PC-9 (cell line): ENCODE measurements at regions not wholly inside any gene's neighbourhood (a gene's known extent, or its start where the extent isn't known, plus 50 kb on each side); places are given as distances from the start of the nearest gene placed in this dataset.
A peak's percentile ranks its signal among the peaks of the same experiment; 100 is the strongest.

Experiments
- BruUV-seq: library from RNA; stranded (reverse); fragments of 400-500 nt; replicated peaks from 2 replicates; lab custom pipeline; 2021; lab: Mats Ljungman, UMichigan
- CTCF ChIA-PET: fragments of 300-600 bp; sonication (Branson Sonifier 250); formaldehyde crosslinking; loops from one replicate; lab custom pipeline; 2022; ENCODE audit warnings: antibody characterized with exemption; lab: Charles Lee
- POLR2A ChIA-PET: fragments of 300-600 bp; sonication (Branson Sonifier 250); formaldehyde crosslinking; loops from one replicate; lab custom pipeline; 2022; ENCODE audit warnings: antibody characterized with exemption; ENCODE audit not compliant: unreplicated experiment; lab: Charles Lee
- DNase-seq, 2 experiments: peaks; one replicate each; pipeline versions ENCODE4 v3.0.0 to v3.0.0-alpha.2; 2015 to 2022; ENCODE audit warnings: mixed read lengths in 1 of 2
- H2AFZ ChIP-seq: fragments of 200-600 bp; sonication (generic); 2 replicates; pipeline ENCODE4 v1.8.1; 2017; ENCODE audit warnings: antibody characterized with exemption
- H3F3A ChIP-seq: fragments of 200-600 bp; sonication (generic); 2 replicates; pipeline ENCODE4 v1.8.1; 2017; ENCODE audit warnings: antibody characterized with exemption, mild to moderate bottlenecking, low read depth; ENCODE audit not compliant: insufficient read depth
- H3K27ac ChIP-seq: fragments of 200-600 bp; sonication (generic); 2 replicates; pipeline ENCODE4 v1.6.1; 2016; ENCODE audit warnings: mixed run types
- H3K27me3 ChIP-seq: fragments of 200-600 bp; sonication (generic); 2 replicates; pipeline ENCODE4 v1.6.1; 2016; ENCODE audit warnings: low read depth, mixed run types; ENCODE audit not compliant: insufficient read depth
- H3K36me3 ChIP-seq: fragments of 200-600 bp; sonication (generic); 2 replicates; pipeline ENCODE4 v1.6.1; 2016; ENCODE audit warnings: low read depth, mixed run types
- H3K4me1 ChIP-seq: fragments of 200-600 bp; sonication (generic); replicated peaks from 2 replicates; pipeline ENCODE4 v1.6.1; 2016; ENCODE audit warnings: mixed run types; ENCODE audit not compliant: insufficient read depth
- H3K4me2 ChIP-seq: fragments of 200-600 bp; sonication (generic); 2 replicates; pipeline ENCODE4 v1.6.1; 2017; ENCODE audit warnings: mixed run types
- H3K4me3 ChIP-seq: fragments of 200-600 bp; sonication (generic); 2 replicates; pipeline ENCODE4 v1.6.1; 2016; ENCODE audit warnings: mixed run types
- H3K79me2 ChIP-seq: fragments of 200-600 bp; sonication (generic); 2 replicates; pipeline ENCODE4 v1.6.1; 2017; ENCODE audit warnings: low read depth, mixed run types
- H3K9me2 ChIP-seq: fragments of 200-600 bp; sonication (generic); 2 replicates; pipeline ENCODE4 v1.8.1; 2017; ENCODE audit warnings: mild to moderate bottlenecking; ENCODE audit not compliant: insufficient read depth
- H3K9me3 ChIP-seq: fragments of 200-600 bp; sonication (generic); 2 replicates; pipeline ENCODE4 v1.8.1; 2016; ENCODE audit warnings: low read depth; ENCODE audit not compliant: insufficient read depth
- H4K20me1 ChIP-seq: fragments of 200-600 bp; sonication (generic); 2 replicates; pipeline ENCODE4 v1.8.1; 2017; ENCODE audit not compliant: insufficient read depth
- CTCF ChIP-seq: fragments of 200-600 bp; sonication (generic); conservative IDR thresholded peaks from 2 replicates; pipeline ENCODE4 v1.6.1; 2017; ENCODE audit warnings: mixed run types, antibody characterized with exemption, mild to moderate bottlenecking, moderate library complexity
- EZH2 ChIP-seq: fragments of 200-600 bp; sonication (generic); IDR thresholded peaks from 2 replicates; pipeline ENCODE4 v1.8.0; 2017; ENCODE audit warnings: antibody characterized with exemption, low read depth
- intact Hi-C: fragments of 100-400 bp; cut with micrococcal nuclease; formaldehyde crosslinking; loops from one replicate; pipeline ENCODE4 v1.10.0; 2022; ENCODE audit not compliant: unreplicated experiment

GRCh38 chr1:69070660-69071373, 496.9 kb upstream of the LRRC7 start:
- H3K27me3 ChIP-seq: no peaks in the 10 kb centered on the region
- H3K27ac ChIP-seq: no peak overlapping the region
- H3K36me3 ChIP-seq: no peaks in the 10 kb centered on the region
- no peaks in the 10 kb centered on the region for H3K79me2 ChIP-seq
- no peak overlapping the region for H3K4me3 ChIP-seq
- intact Hi-C loops: no loop called here
- no peaks in the 10 kb centered on the region for H4K20me1 ChIP-seq
- no TSS peak for BruUV-seq
- no peak overlapping the region for H2AFZ ChIP-seq
- no peaks in the 10 kb centered on the region for H3K4me1 ChIP-seq
- POLR2A ChIA-PET: no interaction called here
- CTCF ChIA-PET: no interaction called here
- H3K9me2 ChIP-seq: no peaks in the 10 kb centered on the region
- no peak for TF ChIP-seq CTCF
- no peak for TF ChIP-seq EZH2
- no peak overlapping the region for H3K4me2 ChIP-seq
- no peaks in the 10 kb centered on the region for H3K9me3 ChIP-seq
- H3F3A ChIP-seq: no peaks in the 10 kb centered on the region
- no peak for DNase-seq

- no peaks in the 10 kb centered on the region for H3K9me2 ChIP-seq
- CTCF ChIA-PET: no interaction called here
- TF ChIP-seq EZH2 (no peak), CTCF (no peak)
- no peak overlapping the region for H2AFZ ChIP-seq
- intact Hi-C loops: no loop called here
- DNase-seq: no peak
- no peak overlapping the region for H3K4me3 ChIP-seq
- no peak overlapping the region for H3K27ac ChIP-seq
- no peaks in the 10 kb centered on the region for H3K9me3 ChIP-seq
- H3F3A ChIP-seq: no peaks in the 10 kb centered on the region
- BruUV-seq: no TSS peak
- no peaks in the 10 kb centered on the region for H3K4me1 ChIP-seq
- no peak overlapping the region for H3K4me2 ChIP-seq
- no peaks in the 10 kb centered on the region for H3K79me2 ChIP-seq
- H3K36me3 ChIP-seq: no peaks in the 10 kb centered on the region
- no peaks in the 10 kb centered on the region for H3K27me3 ChIP-seq
- POLR2A ChIA-PET: no interaction called here
- H4K20me1 ChIP-seq: 0 out of 2 replicates have a peak, but pooled peaks cover 4% of the 10 kb centered on the region
Observed at GRCh38 chr1:69073176-69073575, 494.5 kb upstream of the LRRC7 start.

GRCh38 chr1:69076631-69077030, 491.1 kb upstream of the LRRC7 start:
- POLR2A ChIA-PET: no interaction called here

More at GRCh38 chr1:69076631-69077030, 491.1 kb upstream of the LRRC7 start:
- Histone ChIP-seq H3K9me3 (no peaks in the 10 kb centered on the region), H3K27me3 (no peaks in the 10 kb centered on the region), H3K79me2 (no peaks in the 10 kb centered on the region), H3K4me1 (no peaks in the 10 kb centered on the region), H3F3A (no peaks in the 10 kb centered on the region), H3K9me2 (no peaks in the 10 kb centered on the region), H2AFZ (peak overlapping the region; percentile 48; the same call in 1 of the 2 replicates), H3K4me3 (no peak overlapping the region), H3K27ac (no peak overlapping the region), H3K4me2 (no peak overlapping the region), H3K36me3 (no peaks in the 10 kb centered on the region), H4K20me1 (0 out of 2 replicates have a peak, but pooled peaks cover 4% of the 10 kb centered on the region)
- CTCF ChIA-PET: no interaction called here
- no peak for DNase-seq
- intact Hi-C loops: no loop called here
- BruUV-seq: no TSS peak
- no peak for TF ChIP-seq CTCF
- no peak for TF ChIP-seq EZH2
